HCT116 (cell line): ENCODE measurements at regions not wholly inside any gene's neighbourhood (a gene's known extent, or its start where the extent isn't known, plus 50 kb on each side); places are given as distances from the start of the nearest gene placed in this dataset.

Experiments
- ATAC-seq: fragments of 200-7000 bp; cut with Tn5 transposase; 2 replicates; pipeline ENCODE4 v1.9.1; 2020; ENCODE audit warnings: mild to moderate bottlenecking, moderate library complexity
- BruUV-seq: library from RNA; stranded (reverse); fragments of 400-500 nt; replicated peaks from 2 replicates; lab custom pipeline; 2021; lab: Mats Ljungman, UMichigan
- CTCF ChIA-PET: fragments of 300-600 bp; sonication (Branson Sonifier 250); formaldehyde crosslinking; loops from one replicate; lab custom pipeline; 2021; ENCODE audit warnings: antibody characterized with exemption; lab: Charles Lee
- POLR2A ChIA-PET: fragments of 300-600, 350-600 bp; sonication (Branson Sonifier 250); formaldehyde crosslinking; loops from one replicate; lab custom pipeline; 2021; ENCODE audit warnings: antibody characterized with exemption; lab: Charles Lee
- RAD21 ChIA-PET, 2 experiments: fragments of 300-600 bp; sonication (Branson Sonifier 250); formaldehyde crosslinking; loops; one replicate each; lab custom pipeline; 2023; ENCODE audit warnings: low total read pairs in 2 of 2; ENCODE audit not compliant: uncharacterized antibody in 2 of 2, unreplicated experiment in 2 of 2, low non-redundant PET in 1 of 2; lab: Charles Lee
- DNase-seq: peaks from one replicate; pipeline ENCODE4 v3.0.0-alpha.2; 2010; ENCODE audit warnings: low read depth, low spot score
- H2AFZ ChIP-seq: fragments of 200-600 bp; shearing (Covaris generic), sonication (generic); 2 replicates; pipeline ENCODE4 v1.6.1; 2017; ENCODE audit warnings: low read depth, mixed run types, mixed read lengths, antibody characterized with exemption, low read length; ENCODE audit not compliant: poor library complexity, severe bottlenecking
- H3K27ac ChIP-seq: 2 replicates; pipeline ENCODE4 v1.5.1; 2012; ENCODE audit warnings: low read depth, low read length
- H3K27me3 ChIP-seq: fragments of 200-600 bp; sonication (generic); 2 replicates; pipeline ENCODE4 v1.6.1; 2016; ENCODE audit warnings: mixed run types, low read length, mixed read lengths; ENCODE audit not compliant: insufficient read depth
- H3K36me3 ChIP-seq, 2 experiments: fragments of 200-500 bp in 1 of 2; fragments of 200-600 bp in 1 of 2; sonication (Bioruptor generic) in 1 of 2; sonication (generic) in 1 of 2; 2 replicates each; pipeline versions ENCODE4 v1.5.1 to v1.6.1; 2014 to 2016; ENCODE audit warnings: low read length in 2 of 2, inconsistent platforms in 1 of 2, mixed read lengths in 1 of 2, mixed run types in 1 of 2; ENCODE audit not compliant: insufficient read depth in 2 of 2, control insufficient read depth in 1 of 2
- H3K4me1 ChIP-seq, 2 experiments: fragments of 200-600 bp in 1 of 2; sonication (generic) in 1 of 2; 2 replicates each; pipeline versions ENCODE4 v1.5.1 to v1.6.1; 2012 to 2017; ENCODE audit warnings: low read length in 2 of 2, inconsistent platforms in 1 of 2, mild to moderate bottlenecking in 1 of 2, mixed read lengths in 1 of 2, mixed run types in 1 of 2, moderate library complexity in 1 of 2; ENCODE audit not compliant: insufficient read depth in 2 of 2, control insufficient read depth in 1 of 2
- H3K4me2 ChIP-seq: fragments of 200-600 bp; sonication (generic); 2 replicates; pipeline ENCODE4 v1.6.1; 2017; ENCODE audit warnings: mixed run types, low read length, mixed read lengths
- H3K4me3 ChIP-seq, 2 experiments: fragments of 200-600 bp in 1 of 2; sonication (generic) in 1 of 2; replicated peaks in 1 of 2; 2 replicates each; pipeline ENCODE4 v1.5.1; 2011 to 2016; ENCODE audit warnings: low read length in 2 of 2, control low read depth in 1 of 2, low read depth in 1 of 2, mild to moderate bottlenecking in 1 of 2, mixed read lengths in 1 of 2, mixed run types in 1 of 2
- H3K79me2 ChIP-seq: fragments of 200-600 bp; sonication (generic); 2 replicates; pipeline ENCODE4 v1.6.1; 2017; ENCODE audit warnings: mild to moderate bottlenecking, mixed run types, low read length, moderate library complexity, mixed read lengths; ENCODE audit not compliant: insufficient read depth
- H3K9ac ChIP-seq: fragments of 200-600 bp; sonication (generic); 2 replicates; pipeline ENCODE4 v1.6.1; 2016; ENCODE audit warnings: low read length, mixed read lengths
- H3K9me2 ChIP-seq: fragments of 200-600 bp; sonication (generic), shearing (Covaris generic); 2 replicates; pipeline ENCODE4 v1.6.1; 2017; ENCODE audit warnings: mixed run types, mild to moderate bottlenecking, moderate library complexity; ENCODE audit not compliant: insufficient read depth
- H3K9me3 ChIP-seq, 2 experiments: fragments of 200-500 bp in 1 of 2; fragments of 200-600 bp in 1 of 2; sonication (Bioruptor generic) in 1 of 2; sonication (generic) in 1 of 2; 2 replicates each; pipeline ENCODE4 v1.6.1; 2014 to 2017; ENCODE audit warnings: low read length in 2 of 2, mixed read lengths in 2 of 2, inconsistent platforms in 1 of 2, low read depth in 1 of 2, mild to moderate bottlenecking in 1 of 2, mixed run types in 1 of 2, moderate library complexity in 1 of 2; ENCODE audit not compliant: control insufficient read depth in 1 of 2, insufficient read depth in 1 of 2
- H4K20me1 ChIP-seq: fragments of 200-600 bp; sonication (generic), shearing (Covaris generic); 2 replicates; pipeline ENCODE4 v1.6.1; 2017; ENCODE audit warnings: mixed run types, mild to moderate bottlenecking, moderate library complexity; ENCODE audit not compliant: insufficient read depth
- CTCF ChIP-seq, 3 experiments: fragments of 200-600 bp in 1 of 3; sonication (generic) in 1 of 3; IDR thresholded peaks in 2 of 3; conservative IDR thresholded peaks in 1 of 3; 2 replicates each; pipeline ENCODE4 v1.5.1; 2012 to 2017; ENCODE audit warnings: low read depth in 2 of 3, low read length in 2 of 3, antibody characterized with exemption in 1 of 3, borderline replicate concordance in 1 of 3, control low read depth in 1 of 3, mild to moderate bottlenecking in 1 of 3, mixed read lengths in 1 of 3, mixed run types in 1 of 3, moderate library complexity in 1 of 3; ENCODE audit not compliant: insufficient read depth in 1 of 3
- FOSL1 ChIP-seq: IDR thresholded peaks from 2 replicates; pipeline ENCODE4 v1.6.1; 2012; ENCODE audit warnings: low read depth
- MAX ChIP-seq: IDR thresholded peaks from 2 replicates; pipeline ENCODE4 v1.6.1; 2012
- POLR2A ChIP-seq: IDR thresholded peaks from 2 replicates; pipeline ENCODE4 v1.7.0; 2011; ENCODE audit warnings: borderline replicate concordance; ENCODE audit not compliant: insufficient read depth, insufficient read length; ENCODE audit errors: extremely low read depth
- REST ChIP-seq: IDR thresholded peaks from 2 replicates; pipeline ENCODE4 v1.6.1; 2012; ENCODE audit warnings: low read depth
- intact Hi-C: fragments of 100-400 bp; cut with micrococcal nuclease; formaldehyde crosslinking; loops from 2 replicates; pipeline ENCODE4 v1.10.0; 2022

DNA sequence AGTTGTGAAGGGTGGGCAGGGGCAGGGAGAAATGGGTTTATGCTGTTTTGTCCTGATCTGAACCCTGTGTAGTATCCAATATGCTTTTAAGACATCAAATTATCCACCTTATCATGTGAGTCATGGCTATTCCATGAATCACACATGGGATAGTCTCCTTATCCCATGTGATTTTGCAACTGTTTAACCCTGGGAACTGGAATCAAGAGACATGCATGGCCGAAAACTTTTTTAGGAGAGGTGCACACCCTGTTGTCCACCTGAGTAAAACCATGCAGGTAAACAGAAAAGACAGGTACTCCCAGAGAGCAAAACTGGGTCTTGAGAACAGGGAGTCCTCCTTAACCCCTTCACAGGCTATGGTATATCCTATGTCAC, 490.6 kb upstream of the HS6ST1 start:
- peak; percentile 36; the same call in 1 of the 2 replicates for TF ChIP-seq FOSL1
- no peak for TF ChIP-seq MAX
- no peak for TF ChIP-seq CTCF (IDR thresholded peaks at IDR 0.05 in 2 of 3, conservative IDR thresholded peaks at IDR 0.05 in 1 of 3; ENCODE audit: borderline replicate concordance in 1 of 3, insufficient read depth in 1 of 3, low read depth in 2 of 3, low read length in 2 of 3)
- Histone ChIP-seq H3K27me3 (peaks cover 9% of the 10 kb centered on the region; the same call in 1 of the 2 replicates), H3K27ac (no peak overlapping the region), H3K9me3 (no peaks in the 10 kb centered on the region), H2AFZ (no peak overlapping the region), H3K79me2 (no peaks in the 10 kb centered on the region), H4K20me1 (no peaks in the 10 kb centered on the region), H3K4me3 (no peak overlapping the region), H3K36me3 (no peaks in the 10 kb centered on the region), H3K9me2 (no peaks in the 10 kb centered on the region), H3K9ac (no peak overlapping the region), H3K4me1 (peaks cover 4 to 18% of the 10 kb centered on the region in 2 experiments; a peak in 3 of 4 replicates), H3K4me2 (peak overlapping the region; percentile 36)
- intact Hi-C loops = no loop called here
- ChIA-PET RAD21 (interaction anchor here in 1 of 2 experiments (0.6 kb wide), 1 partner anchor 403 kb away, joined by 3 read pairs; no protein-coding TSS in a partner anchor), POLR2A (no interaction called here), CTCF (no interaction called here)
- no peak for DNase-seq
- BruUV-seq = no TSS peak
- ATAC-seq = peak; percentile 58

DNA sequence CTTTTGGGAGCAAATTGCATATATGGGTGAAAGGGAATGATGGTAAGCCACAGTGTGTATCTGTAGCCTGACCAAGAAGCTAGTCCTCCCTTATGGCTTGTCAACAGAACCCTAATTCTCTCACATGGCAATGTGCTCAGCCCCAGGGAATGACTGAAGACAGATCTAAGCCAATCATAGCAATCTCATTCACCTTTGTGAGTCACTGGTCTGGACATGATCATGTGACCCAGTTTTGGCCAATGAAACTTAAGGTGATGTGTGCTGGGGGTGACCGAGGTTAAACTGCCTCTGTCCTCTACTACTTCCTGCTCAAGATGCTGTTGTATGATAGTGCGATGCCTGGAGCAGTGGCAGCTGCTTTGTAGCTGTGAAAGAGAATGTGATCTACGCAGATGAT, 491.2 kb upstream of the HS6ST1 start:
- Histone ChIP-seq H3K4me3 (no peak overlapping the region), H3K4me2 (no peak overlapping the region), H3K9me2 (no peaks in the 10 kb centered on the region), H3K79me2 (no peaks in the 10 kb centered on the region), H2AFZ (no peak overlapping the region), H3K36me3 (no peaks in the 10 kb centered on the region), H3K9me3 (no peaks in the 10 kb centered on the region), H3K9ac (no peak overlapping the region), H3K27ac (no peak overlapping the region), H3K27me3 (peaks cover 14% of the 10 kb centered on the region), H4K20me1 (no peaks in the 10 kb centered on the region), H3K4me1 (peaks cover 4 to 18% of the 10 kb centered on the region in 2 experiments; a peak in 3 of 4 replicates)
- DNase-seq (no peak), ATAC-seq (no peak; the same call in 1 of the 2 replicates)
- intact Hi-C loops = no loop called here
- ChIA-PET POLR2A (no interaction called here), CTCF (no interaction called here), RAD21 (no interaction called here)
- TF ChIP-seq POLR2A (no peak), REST (no peak)
- BruUV-seq = no TSS peak
